ENCODE measurements at regions not wholly inside any gene's neighbourhood (a gene's known extent, or its start where the extent isn't known, plus 50 kb on each side); places are given as distances from the start of the nearest gene placed in this dataset.

DNA sequence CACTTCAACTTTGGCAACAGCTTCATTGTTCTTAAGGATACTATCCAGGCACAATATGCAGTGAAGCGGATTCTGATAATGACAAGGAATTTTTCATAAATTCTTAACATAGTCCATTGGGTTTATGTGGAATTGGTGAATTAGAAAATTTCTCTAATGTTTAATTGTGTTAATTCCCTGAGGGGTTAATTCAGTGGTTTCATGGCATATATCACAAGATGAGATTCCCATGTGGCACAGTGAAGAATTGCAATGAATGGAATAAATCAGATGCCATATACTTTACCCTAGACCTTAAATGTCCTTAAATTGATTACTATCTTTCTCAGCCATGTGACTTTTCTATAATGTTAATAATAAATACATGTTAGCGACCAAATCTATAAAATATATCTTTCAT, 1244.1 kb downstream of the ROBO2 start:
- TF ChIP-seq, protein P1, sequence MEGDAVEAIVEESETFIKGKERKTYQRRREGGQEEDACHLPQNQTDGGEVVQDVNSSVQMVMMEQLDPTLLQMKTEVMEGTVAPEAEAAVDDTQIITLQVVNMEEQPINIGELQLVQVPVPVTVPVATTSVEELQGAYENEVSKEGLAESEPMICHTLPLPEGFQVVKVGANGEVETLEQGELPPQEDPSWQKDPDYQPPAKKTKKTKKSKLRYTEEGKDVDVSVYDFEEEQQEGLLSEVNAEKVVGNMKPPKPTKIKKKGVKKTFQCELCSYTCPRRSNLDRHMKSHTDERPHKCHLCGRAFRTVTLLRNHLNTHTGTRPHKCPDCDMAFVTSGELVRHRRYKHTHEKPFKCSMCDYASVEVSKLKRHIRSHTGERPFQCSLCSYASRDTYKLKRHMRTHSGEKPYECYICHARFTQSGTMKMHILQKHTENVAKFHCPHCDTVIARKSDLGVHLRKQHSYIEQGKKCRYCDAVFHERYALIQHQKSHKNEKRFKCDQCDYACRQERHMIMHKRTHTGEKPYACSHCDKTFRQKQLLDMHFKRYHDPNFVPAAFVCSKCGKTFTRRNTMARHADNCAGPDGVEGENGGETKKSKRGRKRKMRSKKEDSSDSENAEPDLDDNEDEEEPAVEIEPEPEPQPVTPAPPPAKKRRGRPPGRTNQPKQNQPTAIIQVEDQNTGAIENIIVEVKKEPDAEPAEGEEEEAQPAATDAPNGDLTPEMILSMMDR (IDR thresholded peaks at IDR 0.05), result no peak
- no peak for TF ChIP-seq POLR2A (IDR thresholded peaks at IDR 0.05)

All from esophagus squamous epithelium (tissue), 4 donors.